Stimulated activated CD4-positive, alpha-beta T cell treated with anti-CD3 and anti-CD28 coated beads, Interleukin-15, amount 100 ng/mL, for 1 hour (primary cell): ENCODE measurements at regions not wholly inside any gene's neighbourhood (a gene's known extent, or its start where the extent isn't known, plus 50 kb on each side); places are given as distances from the start of the nearest gene placed in this dataset.
"Not testable (repeated sequence)": the region's sequence is repeated elsewhere in the genome, so short reads cannot be mapped to it uniquely, and the experiment has no call there.

Experiments
- DNase-seq, 2 donors: peaks; one replicate each; pipeline ENCODE4 v3.0.0-alpha.2; 2020; ENCODE audit warnings: low read depth in 1 of 2, low spot score in 1 of 2

GRCh38 chr9:757246-757881 lies 84.1 kb upstream of the DMRT1 start:
- no peak for DNase-seq

DNA sequence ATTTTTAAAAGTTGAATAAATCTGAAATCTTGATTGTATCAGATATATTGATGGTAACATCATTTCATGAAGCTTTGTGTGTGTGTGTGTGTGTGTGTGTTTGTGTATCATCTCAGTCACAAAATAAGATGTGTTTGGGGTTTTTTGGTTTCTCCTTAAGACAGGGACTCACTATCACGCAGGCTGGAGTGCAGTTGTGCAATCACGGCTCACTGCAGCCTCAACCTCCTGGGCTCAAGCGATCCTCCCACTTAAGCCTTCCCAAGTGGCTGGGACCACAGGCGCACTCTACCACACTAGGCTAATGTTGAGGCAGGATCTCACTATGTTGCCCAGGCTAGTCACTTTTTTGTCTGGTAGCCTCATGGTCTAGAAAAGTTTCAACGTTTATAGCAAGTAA lies 83.4 kb upstream of the DMRT1 start:
- no peak for DNase-seq

- no peak for DNase-seq
These were observed 82.0 kb upstream of the DMRT1 start for GRCh38 chr9:759541-759940.

- no peak for DNase-seq
These were observed 81.3 kb upstream of the DMRT1 start for GRCh38 chr9:759983-760736.

DNA sequence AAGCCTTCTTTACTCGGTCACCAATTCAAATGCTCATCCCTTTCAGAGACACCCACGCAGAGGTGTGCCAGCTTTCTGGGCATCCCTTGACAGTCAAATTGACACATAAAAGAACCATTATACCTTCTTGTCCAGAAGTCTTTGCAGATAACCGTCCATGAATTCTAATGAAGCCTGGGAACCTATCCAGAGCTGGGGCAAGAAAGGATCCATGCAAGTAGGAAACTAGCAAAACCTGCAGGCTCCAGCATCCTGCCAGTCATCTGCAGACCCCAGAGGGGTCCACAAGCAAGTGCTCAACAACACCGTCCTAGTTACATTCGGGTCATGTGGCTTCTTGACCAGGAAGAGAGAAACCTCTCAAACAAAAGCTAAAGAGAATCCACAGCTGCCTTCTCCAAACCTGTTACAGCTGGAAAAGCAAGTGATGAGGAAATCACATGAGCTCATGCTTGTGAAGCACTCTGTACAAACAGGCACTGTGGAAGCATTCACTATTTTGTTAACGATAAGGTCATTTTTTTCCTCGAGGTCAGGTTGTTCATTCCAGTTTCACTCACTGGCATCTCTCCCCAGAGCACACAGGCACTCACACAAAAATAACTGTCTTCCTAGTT lies 80.2 kb upstream of the DMRT1 start:
- DNase-seq = no peak

DNA sequence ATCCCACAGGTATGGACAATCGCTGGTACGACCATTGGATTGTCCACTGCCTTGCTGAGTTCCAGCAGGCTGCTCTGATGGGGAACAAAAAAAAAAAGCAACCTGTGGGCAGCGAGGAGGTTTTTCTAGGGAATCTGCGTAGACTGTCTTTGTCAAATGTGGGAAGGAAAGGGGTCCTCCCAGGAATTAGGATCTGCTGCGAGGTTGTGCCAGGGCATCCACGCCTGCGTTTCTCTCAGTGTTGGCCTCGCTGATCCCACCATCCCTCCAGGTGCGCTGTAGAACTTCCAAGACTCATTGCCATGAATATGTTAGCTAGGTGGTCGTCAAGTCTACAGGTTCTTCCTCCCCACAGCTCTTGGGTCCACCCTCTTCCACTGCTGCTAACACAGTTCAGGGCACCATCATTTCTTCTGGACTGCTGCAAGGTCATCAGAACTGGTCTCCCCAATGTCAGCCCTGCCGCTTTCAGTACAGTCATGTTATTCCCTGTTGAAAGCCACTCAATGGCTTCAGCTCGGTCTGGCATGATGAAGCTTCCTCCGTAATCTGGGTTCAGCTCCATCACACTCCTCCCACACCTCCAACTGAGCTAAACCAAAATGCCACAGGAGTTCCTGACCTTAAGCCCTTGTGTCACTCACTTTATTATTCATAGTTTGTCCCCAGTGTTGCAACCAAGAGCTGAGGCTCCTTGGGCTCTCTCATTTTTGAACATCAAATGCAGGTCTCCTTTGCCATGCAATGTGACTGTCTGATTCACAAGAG lies 79.5 kb upstream of the DMRT1 start:
- no peak for DNase-seq

DNA sequence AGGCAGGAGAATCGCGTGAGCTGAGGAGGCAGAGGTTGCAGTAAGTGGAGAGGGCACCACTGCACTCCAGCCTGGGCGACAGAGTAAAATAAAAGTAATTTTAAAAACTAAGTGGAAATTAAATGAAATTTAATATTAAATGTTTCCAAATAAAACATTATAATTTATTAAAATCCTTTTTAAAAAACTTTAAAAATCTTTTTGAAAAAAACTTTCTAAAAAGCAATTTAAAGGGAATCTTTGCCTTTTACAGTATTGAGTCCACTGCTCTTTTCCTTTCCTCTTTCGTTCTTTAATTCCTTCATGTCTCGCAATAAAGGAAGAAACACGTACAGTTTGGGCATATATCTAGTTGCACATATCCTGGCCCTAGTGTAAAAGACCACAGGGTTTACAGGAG lies 77.8 kb upstream of the DMRT1 start:
- no peak for DNase-seq

GRCh38 chr9:764105-764524 lies 77.4 kb upstream of the DMRT1 start:
- DNase-seq = no peak

GRCh38 chr9:764986-765385 lies 76.5 kb upstream of the DMRT1 start:
- no peak for DNase-seq

- DNase-seq = not testable (repeated sequence)
These were observed 74.4 kb upstream of the DMRT1 start for GRCh38 chr9:767061-767561.

- no peak for DNase-seq
These were observed 65.4 kb upstream of the DMRT1 start for GRCh38 chr9:776086-776485.

- no peak for DNase-seq
These were observed 63.5 kb upstream of the DMRT1 start for GRCh38 chr9:777978-778377.

DNA sequence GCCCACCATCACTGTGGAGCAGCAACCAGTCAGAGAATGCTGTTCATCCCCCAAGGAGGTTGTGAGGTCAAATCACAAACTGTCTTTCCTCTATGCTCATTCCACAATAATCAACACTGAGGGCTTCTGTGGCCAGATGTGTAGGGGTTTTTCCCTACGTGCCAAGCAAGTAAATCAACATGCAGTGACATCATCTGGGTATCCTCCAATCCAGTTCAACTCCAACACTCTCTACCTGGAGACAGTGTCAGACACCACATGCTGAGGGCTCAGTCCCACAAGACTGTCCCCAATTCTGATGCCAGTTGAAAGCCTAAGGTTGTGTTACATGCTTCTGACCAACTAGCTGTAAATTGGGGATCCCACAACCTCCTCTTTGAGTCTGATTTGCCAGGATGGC lies 57.3 kb upstream of the DMRT1 start:
- DNase-seq = no peak

GRCh38 chr9:784916-785315 lies 56.6 kb upstream of the DMRT1 start:
- no peak for DNase-seq

DNA sequence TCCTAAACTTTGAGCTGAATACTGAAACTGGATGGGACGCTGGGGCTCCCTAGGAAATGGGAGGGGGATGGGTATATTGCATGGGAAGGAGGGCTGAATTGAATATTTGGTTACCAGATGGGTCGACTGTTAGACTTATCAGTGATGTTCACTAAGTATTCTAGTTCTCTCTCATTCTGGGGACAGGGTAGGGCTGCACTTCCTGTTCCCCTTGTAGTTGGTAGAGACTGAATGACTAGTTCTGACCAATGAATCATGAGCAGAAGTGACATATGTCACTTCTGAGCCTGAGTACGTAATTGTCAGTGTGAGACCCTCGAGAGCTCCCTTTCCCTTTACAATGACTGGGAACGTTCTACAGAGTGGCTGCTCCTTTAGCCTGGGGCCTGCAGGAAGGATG lies 55.5 kb upstream of the DMRT1 start:
- no peak for DNase-seq

DNA sequence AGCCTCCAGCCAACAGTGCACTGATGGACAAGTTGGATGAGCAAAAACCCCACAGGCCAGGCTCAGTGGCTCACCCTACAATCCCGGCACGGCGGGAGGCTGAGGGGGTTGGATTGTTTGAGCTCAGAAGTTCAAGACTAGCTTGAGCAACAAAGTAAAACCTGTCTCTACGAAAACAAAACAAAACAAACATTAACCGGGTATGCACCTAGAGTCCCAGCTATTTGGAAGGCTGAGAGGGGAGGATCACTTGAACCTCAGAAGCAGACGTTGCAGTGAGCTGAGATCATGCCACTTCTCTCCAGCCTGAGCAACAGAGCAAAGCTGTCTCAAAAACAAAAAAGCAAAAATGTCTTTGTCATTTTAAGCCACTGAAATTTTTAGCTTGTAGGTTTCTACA lies 55.1 kb upstream of the DMRT1 start:
- no peak for DNase-seq

GRCh38 chr9:788777-789176 lies 52.7 kb upstream of the DMRT1 start:
- no peak for DNase-seq
